OCI-LY1 (cell line): ENCODE measurements at regions not wholly inside any gene's neighbourhood (a gene's known extent, or its start where the extent isn't known, plus 50 kb on each side); places are given as distances from the start of the nearest gene placed in this dataset.

Source experiments
- H2AFZ ChIP-seq: fragments of 200-600 bp; sonication (generic), shearing (Covaris generic); 2 replicates; pipeline ENCODE4 v1.6.0; 2014; ENCODE audit warnings: antibody characterized with exemption, mild to moderate bottlenecking, low read length
- H3F3A ChIP-seq: fragments of 200-600 bp; sonication (generic), shearing (Covaris generic); 2 replicates; pipeline ENCODE4 v1.6.0; 2014; ENCODE audit warnings: mild to moderate bottlenecking, antibody characterized with exemption, low read length, moderate library complexity; ENCODE audit not compliant: insufficient read depth
- H3K27ac ChIP-seq: fragments of 200-600 bp; sonication (generic); 2 replicates; pipeline ENCODE4 v1.5.1; 2014; ENCODE audit warnings: low read length, mixed run types, mild to moderate bottlenecking, low read depth; ENCODE audit not compliant: poor library complexity, severe bottlenecking
- H3K27me3 ChIP-seq: fragments of 200-600 bp; sonication (generic); 2 replicates; pipeline ENCODE4 v1.6.0; 2014; ENCODE audit warnings: antibody characterized with exemption, mild to moderate bottlenecking, low read length, moderate library complexity; ENCODE audit not compliant: insufficient read depth
- H3K36me3 ChIP-seq: fragments of 200-600 bp; sonication (generic); 2 replicates; pipeline ENCODE4 v1.6.1; 2014; ENCODE audit warnings: mild to moderate bottlenecking, antibody characterized with exemption, low read length, moderate library complexity, mixed read lengths; ENCODE audit not compliant: insufficient read depth
- H3K4me1 ChIP-seq: fragments of 200-600 bp; sonication (generic); 2 replicates; pipeline ENCODE4 v1.5.1; 2014; ENCODE audit warnings: mild to moderate bottlenecking, low read length, moderate library complexity; ENCODE audit not compliant: insufficient read depth, severe bottlenecking
- H3K4me2 ChIP-seq: fragments of 200-600 bp; sonication (generic), shearing (Covaris generic); 2 replicates; pipeline ENCODE4 v1.6.1; 2014; ENCODE audit warnings: low read length
- H3K4me3 ChIP-seq: fragments of 200-600 bp; sonication (generic); 2 replicates; pipeline ENCODE4 v1.5.1; 2014; ENCODE audit warnings: low read length, low read depth, mild to moderate bottlenecking, mixed read lengths; ENCODE audit not compliant: poor library complexity, severe bottlenecking
- H3K79me2 ChIP-seq: fragments of 200-600 bp; shearing (Covaris generic); 2 replicates; pipeline ENCODE4 v1.6.1; 2016; ENCODE audit warnings: mixed run types, low read length, mixed read lengths; ENCODE audit not compliant: insufficient read depth
- H3K9ac ChIP-seq: fragments of 200-600 bp; sonication (generic), shearing (Covaris generic); 2 replicates; pipeline ENCODE4 v1.6.1; 2014; ENCODE audit warnings: mild to moderate bottlenecking, low read length, mixed read lengths
- H3K9me2 ChIP-seq: fragments of 200-600 bp; sonication (generic), shearing (Covaris generic); 2 replicates; pipeline ENCODE4 v1.6.1; 2014; ENCODE audit warnings: low read depth, mild to moderate bottlenecking, low read length, mixed read lengths
- H3K9me3 ChIP-seq: fragments of 200-600 bp; shearing (Covaris generic); 2 replicates; pipeline ENCODE4 v1.6.1; 2014; ENCODE audit warnings: low read length, mixed read lengths
- H4K20me1 ChIP-seq: fragments of 200-600 bp; sonication (generic), shearing (Covaris generic); 2 replicates; pipeline ENCODE4 v1.6.0; 2016; ENCODE audit warnings: mild to moderate bottlenecking, low read length; ENCODE audit not compliant: insufficient read depth
- CTCF ChIP-seq: fragments of 200-600 bp; sonication (generic), shearing (Covaris generic); IDR thresholded peaks from 2 replicates; pipeline ENCODE4 v1.5.1; 2017; ENCODE audit warnings: mild to moderate bottlenecking, antibody characterized with exemption, low read length, moderate library complexity, mixed read lengths
- EZH2 ChIP-seq: fragments of 200-600 bp; sonication (generic), shearing (Covaris generic); IDR thresholded peaks from 2 replicates; pipeline ENCODE4 v1.8.0; 2017; ENCODE audit warnings: borderline replicate concordance, mixed run types, mild to moderate bottlenecking, antibody characterized with exemption, low read length, moderate library complexity, mixed read lengths

GRCh38 chr15:23913081-23913480 is 226.0 kb upstream of the NDN start:
- Histone ChIP-seq H3K27me3 (no peaks in the 10 kb centered on the region), H3K9me3 (no peaks in the 10 kb centered on the region), H3K4me2 (no peak overlapping the region), H3K9me2 (no peaks in the 10 kb centered on the region), H3K79me2 (no peaks in the 10 kb centered on the region), H3K4me3 (no peak overlapping the region), H3F3A (no peaks in the 10 kb centered on the region), H3K36me3 (no peaks in the 10 kb centered on the region), H3K27ac (no peak overlapping the region), H3K9ac (no peak overlapping the region), H4K20me1 (no peaks in the 10 kb centered on the region), H2AFZ (no peak overlapping the region), H3K4me1 (no peaks in the 10 kb centered on the region)
- TF ChIP-seq CTCF, result no peak
- TF ChIP-seq EZH2, result no peak

- no peak overlapping the region for H3K4me3 ChIP-seq
- H3K36me3 ChIP-seq, result no peaks in the 10 kb centered on the region
- no peak for TF ChIP-seq CTCF
- TF ChIP-seq EZH2, result no peak
- no peak overlapping the region for H3K4me2 ChIP-seq
- no peaks in the 10 kb centered on the region for H3K9me3 ChIP-seq
- H3F3A ChIP-seq, result no peaks in the 10 kb centered on the region
- no peaks in the 10 kb centered on the region for H3K4me1 ChIP-seq
- no peak overlapping the region for H2AFZ ChIP-seq
- H3K79me2 ChIP-seq, result no peaks in the 10 kb centered on the region
- H3K27me3 ChIP-seq, result no peaks in the 10 kb centered on the region
- H4K20me1 ChIP-seq, result no peaks in the 10 kb centered on the region
- H3K27ac ChIP-seq, result no peak overlapping the region
- H3K9me2 ChIP-seq, result no peaks in the 10 kb centered on the region
- H3K9ac ChIP-seq, result no peak overlapping the region
These were observed 226.5 kb upstream of the NDN start for GRCh38 chr15:23913635-23914034.

GRCh38 chr15:23924686-23925085 is 237.6 kb upstream of the NDN start:
- Histone ChIP-seq H3K4me2 (no peak overlapping the region), H3K36me3 (no peaks in the 10 kb centered on the region), H3K4me1 (no peaks in the 10 kb centered on the region), H3F3A (no peaks in the 10 kb centered on the region), H3K4me3 (no peak overlapping the region), H2AFZ (no peak overlapping the region), H3K27ac (no peak overlapping the region), H3K9me2 (no peaks in the 10 kb centered on the region), H3K9ac (no peak overlapping the region), H3K9me3 (no peaks in the 10 kb centered on the region), H3K27me3 (no peaks in the 10 kb centered on the region), H3K79me2 (no peaks in the 10 kb centered on the region), H4K20me1 (no peaks in the 10 kb centered on the region)
- TF ChIP-seq CTCF (no peak), EZH2 (no peak)
